Stimulated activated CD8-positive, alpha-beta memory T cell treated with anti-CD3 and anti-CD28 coated beads, Interleukin-7, amount 100 ng/mL, for 1 hour (primary cell): ENCODE measurements at regions not wholly inside any gene's neighbourhood (a gene's known extent, or its start where the extent isn't known, plus 50 kb on each side); places are given as distances from the start of the nearest gene placed in this dataset.
"Not testable (repeated sequence)": the region's sequence is repeated elsewhere in the genome, so short reads cannot be mapped to it uniquely, and the experiment has no call there.

Experiments
- DNase-seq, 2 donors: peaks; one replicate each; pipeline ENCODE4 v3.0.0-alpha.2; 2020; ENCODE audit warnings: low read depth in 2 of 2

DNA sequence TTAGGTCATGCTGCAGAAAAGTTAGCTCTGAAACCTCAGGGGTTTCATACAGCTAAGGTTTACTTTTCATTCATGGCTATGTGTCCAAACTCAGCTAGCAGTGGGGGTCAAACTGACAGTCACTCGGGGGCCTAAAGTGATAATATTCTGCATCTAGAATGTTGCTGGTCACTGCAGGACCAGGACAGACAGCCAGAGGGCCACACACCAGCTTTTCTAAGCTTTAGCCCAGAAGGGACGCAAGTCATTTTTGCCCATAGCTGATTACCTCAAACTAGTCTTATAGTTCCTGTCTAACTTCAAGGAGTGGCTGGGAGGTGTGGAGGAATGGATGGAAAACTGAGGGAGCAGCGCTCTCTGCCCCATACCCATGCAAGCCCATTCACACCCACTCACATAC is 163.0 kb upstream of the NLRP1 start:
- DNase-seq = no peak

DNA sequence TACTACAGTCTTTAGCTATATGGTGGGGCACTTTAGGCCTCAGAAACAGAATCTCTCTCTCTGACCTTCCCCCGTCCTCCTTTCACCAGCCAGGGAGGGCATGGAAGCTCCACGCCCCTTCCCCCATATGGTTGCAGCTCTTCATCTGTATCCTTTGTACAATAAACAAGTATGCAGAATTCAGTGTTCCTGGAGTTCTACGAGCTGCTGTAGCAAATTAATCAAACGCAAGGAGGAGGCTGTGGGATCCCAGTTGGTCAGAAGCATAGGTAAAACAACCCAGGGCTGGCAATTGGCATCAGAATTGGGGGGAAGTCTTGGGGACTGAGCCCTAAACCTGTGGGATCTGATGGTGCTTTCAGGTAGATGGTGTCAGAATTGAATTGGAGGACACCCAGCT is 163.7 kb upstream of the NLRP1 start:
- no peak for DNase-seq

DNA sequence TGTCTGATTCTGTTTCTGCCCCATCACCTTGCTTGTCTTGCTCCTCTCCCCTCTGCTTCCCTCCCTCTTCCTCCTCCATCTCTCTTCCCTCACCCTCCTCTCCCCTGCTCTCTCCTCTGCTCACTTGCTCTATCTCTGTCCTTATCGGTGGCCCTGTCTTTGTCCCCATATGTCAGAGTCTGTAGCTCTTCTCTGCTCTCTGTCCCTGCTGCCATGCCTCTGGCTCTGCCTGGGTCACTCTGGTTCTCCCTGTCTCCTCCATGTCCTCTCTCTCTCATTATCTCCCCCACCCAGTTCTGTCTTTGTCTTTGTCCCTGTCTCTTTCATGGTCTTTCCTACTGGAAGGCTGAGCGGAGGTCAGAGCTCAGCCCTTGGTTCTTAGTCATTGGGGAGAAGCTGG is 169.1 kb upstream of the NLRP1 start:
- DNase-seq = no peak

DNA sequence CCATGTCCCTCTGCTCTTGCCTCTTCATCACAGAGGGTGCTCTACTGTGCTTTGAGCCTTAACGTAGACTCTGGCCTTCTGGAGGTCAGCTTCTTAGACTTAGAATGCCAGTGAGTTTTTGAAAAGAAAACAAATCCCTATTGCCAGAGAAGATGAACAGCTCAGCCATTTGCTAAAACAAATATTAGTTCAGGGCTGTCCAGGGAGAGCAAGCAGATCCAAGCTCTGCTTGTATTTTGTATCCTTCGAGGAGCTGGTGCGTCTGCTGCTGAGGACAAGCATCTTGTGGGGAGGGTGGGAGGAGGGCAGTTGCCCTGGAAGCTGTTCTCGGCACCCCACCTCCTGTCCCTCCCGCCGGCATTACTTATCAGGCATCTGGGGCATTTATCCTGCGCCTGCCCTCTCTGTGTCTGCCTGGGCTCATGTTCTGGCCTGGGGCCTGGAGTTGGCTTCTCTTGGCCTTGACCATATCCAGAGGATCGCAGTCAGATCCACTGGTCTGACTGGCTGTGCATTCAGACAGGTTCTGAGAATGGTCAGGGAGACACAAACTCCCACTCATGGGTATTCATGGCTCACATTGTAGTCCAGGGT is 173.1 kb upstream of the NLRP1 start:
- DNase-seq = no peak

DNA sequence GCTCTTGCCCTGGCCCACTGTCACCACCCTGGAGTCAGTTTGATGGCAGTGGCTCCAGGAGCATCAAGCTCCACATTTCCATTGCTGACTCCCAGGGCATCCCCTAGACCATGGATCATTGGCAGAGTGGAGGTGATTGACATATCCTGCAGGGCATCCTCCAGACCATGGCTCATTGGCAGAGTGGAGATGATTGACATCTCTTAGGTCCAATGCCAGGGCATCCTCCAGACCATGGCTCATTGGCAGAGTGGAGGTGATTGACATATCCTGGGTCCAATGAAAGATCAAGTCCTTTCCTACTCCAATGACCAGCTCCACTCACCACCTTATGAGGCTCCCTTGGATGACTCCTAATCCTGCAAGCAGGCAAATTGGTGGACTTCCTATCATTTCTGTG is 174.3 kb upstream of the NLRP1 start:
- no peak for DNase-seq

DNA sequence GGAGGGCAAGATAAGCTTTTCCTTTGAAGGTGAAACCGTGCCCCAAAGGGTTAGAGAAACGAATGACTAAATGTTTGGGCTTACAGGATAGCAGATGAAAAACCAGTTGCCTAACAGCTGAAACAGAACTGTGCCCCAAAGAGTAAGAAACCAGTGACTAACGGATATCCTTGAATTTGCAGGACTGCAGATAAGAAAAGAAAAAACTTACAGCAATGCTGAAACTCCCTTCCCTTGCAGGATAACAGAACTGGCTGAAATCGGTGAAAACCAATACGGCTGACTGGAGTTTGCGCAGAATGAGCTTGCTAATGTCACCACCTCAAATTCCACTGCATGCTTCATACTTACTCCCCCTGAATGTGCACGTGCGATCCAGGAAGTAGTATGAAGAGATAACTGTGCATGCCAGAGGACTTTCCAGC is 175.2 kb upstream of the NLRP1 start:
- DNase-seq = no peak

DNA sequence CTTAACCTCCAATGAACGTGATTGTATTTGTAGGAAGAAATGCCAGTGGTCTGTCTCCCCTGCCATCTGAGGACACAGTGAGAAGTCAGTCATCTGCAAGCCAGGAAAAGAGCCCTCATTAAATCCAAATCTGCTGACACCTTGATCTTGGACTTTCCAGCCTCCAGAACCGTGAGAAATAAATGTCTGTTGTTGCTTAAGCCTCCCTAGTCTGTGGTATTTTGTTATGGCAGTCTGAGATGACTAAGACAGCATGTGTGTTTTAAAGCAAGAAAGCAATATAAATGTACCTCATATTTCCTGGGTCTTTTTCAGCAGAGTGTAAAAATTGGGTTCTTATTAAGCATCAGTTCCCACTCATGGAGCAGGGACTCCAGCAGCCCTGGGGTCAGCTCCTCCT is 177.9 kb upstream of the NLRP1 start:
- DNase-seq = no peak

DNA sequence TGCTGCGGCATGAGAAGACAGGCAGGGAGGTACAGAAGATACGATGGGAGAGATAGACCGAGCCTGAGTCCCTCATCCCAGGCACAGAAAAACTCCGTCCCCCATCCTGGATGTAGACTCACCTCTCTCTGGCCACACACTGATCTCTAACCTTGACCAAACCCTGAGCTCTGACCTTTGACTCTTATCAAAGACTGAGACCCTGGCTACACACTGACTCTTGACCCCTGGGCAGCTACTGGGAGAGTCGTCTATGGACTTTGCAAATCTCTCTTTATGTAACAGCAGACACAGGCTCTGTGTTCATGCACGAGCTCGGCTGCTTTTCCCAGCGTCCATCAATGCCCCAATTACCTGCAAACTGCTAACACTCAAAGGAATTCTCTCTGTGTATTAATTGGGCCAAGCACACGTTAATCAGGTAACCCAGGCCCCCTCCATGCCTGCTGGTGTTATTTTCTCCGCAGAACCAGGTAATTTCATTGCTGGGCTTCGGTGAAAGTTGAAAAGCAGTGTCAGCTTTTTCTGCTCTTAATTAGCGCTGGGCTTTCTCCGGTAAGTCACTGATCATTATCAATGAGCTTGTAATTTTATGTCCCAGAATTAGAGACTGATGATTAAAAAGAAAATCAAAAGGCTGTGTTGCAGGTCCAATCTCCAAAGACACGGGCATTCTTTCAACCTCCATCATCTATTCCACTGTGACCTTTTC is 179.4 kb upstream of the NLRP1 start:
- no peak for DNase-seq

DNA sequence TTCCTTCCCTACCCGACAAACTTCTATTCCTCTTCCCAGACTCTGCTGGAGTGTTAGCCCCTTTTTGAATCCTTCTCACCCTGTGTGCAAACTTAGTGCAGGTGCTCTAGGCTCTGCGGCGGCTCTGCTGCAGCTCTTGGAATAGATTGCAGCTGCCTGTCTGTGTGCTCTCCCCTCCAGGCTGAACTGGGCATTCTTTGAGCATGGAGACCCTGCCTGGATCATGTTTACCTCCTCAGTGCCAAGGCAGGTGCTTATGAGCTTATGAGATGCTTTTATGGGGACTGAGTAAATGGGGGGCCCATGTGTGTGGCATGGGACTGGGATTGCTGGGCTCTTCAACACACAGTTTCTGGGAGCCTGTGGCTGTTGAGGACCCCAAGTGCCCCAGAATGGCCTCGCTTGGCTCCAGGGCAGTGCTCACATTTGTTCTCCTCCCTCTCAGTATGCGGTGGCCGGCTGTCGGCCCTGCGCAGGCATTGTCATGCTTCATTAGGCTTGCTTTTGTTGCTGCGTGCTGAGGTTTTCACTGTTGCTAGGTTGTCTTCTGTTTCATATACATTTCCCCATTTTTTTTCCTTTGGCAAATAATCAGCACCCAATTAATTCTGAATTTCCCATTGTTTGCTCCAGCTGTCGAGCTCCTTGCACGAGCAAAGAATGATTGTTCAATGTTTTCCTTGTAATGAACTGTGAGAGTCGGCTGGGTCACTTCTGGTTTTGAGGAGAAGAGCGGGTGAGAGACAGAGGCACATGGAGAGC is 185.5 kb upstream of the NLRP1 start:
- DNase-seq = no peak

DNA sequence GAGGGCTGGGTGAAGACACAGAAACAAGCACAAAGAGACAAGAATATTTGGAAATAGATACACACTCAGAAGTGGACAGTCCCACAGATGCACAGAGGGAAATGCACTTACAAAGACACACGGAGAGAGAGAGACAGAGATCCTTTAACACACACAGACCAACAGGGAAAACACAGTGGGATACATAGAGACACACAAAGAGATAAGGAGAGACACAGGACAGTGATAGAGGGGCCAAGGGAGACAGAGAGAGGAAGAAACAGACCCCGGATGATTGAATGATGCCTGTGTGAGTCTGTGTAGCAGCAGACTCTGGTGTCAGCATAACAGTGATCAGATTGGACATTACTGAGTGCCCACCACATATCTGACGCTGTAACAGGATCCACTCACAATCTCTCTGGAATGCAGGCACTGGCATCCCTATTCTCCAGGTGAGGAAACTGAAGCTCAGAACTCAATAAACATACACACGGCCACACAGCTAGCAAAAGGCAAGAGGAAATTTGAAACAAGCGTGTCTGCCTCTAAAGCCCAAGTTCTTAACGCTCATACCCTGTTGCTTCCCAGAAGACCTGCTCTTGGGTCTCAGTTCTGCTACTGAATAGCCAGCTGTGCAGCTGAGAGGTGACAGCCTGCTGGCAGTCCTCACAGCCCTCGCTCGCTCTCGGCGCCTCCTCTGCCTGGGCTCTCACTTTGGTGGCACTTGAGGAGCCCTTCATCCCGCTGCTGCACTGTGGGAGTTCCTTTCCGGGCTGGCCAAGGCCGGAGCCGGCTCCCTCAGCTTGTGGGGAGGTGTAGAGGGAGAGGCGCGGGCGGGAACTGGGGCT is 186.3 kb upstream of the NLRP1 start:
- no peak for DNase-seq

DNA sequence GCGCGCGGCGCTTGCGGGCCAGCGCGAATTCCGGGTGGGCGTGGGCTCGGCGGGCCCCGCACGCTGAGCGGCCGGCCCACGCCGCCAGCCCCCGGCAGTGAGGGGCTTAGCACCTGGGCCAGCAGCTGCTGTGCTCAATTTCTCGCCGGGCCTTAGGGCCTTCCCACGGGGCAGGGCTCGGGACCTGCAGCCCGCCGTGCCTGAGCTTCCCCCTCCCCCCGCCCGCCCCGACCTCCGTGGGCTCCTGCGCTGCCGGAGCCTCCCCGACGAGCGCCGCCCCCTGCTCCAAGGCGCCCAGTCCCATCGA is 186.9 kb upstream of the NLRP1 start:
- not testable (repeated sequence) for DNase-seq

DNA sequence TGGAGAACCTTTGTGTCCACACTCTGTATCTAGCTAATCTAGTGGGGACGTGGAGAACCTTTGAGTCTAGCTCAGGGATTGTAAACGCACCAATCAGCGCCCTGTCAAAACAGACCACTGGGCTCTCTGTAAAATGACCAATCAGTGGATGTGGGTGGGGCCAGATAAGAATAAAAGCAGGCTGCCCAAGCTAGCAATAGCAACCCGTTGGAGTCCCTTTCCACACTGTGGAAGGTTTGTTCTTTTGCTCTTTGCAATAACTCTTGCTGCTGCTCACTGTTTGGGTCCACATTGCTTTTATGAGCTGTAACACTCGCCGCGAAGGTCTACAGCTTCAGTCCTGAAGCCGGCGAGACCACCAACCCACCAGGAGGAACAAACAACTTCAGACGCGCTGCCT is 187.7 kb upstream of the NLRP1 start:
- not testable (repeated sequence) for DNase-seq

DNA sequence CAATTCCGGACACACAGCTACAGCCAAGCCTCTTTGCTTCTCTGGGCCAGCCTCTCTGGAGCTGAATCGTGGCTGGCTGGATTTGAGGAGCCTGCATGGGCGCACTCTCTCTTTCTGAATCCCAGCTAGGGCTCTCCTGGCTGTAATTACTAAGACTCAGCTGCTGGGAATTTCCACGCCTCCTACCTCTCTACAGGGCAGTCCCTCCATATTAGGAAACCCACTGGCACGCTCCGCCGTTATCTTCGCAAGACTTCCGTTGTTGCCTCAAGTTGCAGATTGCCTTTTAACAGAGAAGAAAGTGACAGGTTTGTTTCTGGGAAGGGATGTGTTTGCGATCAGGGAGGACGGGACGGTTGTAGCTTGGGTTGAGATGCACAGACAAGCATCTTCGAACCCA is 188.4 kb upstream of the NLRP1 start:
- DNase-seq = no peak

DNA sequence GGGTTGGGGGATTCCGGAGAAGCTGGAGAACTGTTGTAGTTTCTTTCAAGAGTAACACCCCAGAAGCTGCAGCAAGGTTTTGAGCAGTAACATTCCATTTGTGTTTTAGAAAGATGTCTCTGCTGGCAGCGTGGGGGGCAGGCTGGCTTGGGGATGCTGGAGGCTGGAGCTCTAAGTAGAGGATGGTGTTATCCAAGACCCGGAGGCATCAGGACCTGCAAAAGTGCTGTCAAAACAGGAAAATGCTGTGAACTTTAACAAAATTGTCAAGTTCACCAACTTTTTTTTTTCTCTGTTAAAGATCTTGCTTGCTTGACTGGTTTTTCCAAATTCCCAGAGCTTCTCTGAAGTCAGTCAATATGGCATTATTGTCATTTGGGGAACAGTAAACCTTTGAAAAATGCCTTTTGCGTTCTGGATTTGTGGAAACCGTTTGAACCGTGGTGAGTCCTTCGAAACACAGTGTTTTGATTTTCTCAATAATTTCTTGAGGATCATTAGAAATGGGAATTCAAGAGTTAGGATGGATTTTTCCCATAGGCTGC is 189.6 kb upstream of the NLRP1 start:
- DNase-seq = no peak

DNA sequence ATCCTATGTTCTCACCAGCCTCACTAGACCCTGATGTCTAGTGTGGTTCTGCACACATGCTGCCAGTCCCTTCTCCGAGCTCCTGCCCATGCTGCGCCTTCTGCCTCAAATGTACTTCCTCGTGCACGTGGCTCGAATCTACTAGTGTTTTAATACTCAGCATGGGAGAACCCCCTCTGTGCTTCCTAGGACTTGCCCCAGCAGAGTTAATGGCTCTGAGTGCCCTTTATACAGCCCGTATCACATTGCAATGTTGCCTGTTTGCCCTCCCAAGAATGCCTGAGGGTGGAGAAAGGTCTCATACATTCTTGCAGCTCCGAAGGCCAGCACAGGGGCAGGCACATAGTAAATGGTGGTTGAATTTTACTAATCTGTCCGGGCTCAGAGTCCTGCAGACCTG is 190.8 kb upstream of the NLRP1 start:
- DNase-seq = no peak

DNA sequence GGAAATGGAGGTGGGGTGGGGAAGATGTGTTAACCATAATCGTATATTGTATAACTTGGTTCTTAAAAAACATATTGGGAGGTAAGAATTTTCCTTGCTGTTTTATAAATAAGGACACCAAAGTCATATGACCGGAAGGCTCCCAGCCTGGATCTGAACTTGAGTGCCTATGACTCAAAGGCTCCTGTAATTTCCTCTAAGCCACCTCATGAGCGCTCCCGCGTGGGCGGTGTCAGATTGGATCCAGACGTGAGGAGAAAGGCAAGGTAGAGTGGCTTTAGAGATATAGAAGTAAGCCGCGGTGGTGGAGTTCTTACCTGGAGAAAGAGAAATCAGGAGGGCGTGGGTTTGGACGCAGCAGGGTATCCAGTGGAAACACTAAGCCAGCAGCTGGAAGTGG is 196.2 kb upstream of the NLRP1 start:
- DNase-seq = no peak

DNA sequence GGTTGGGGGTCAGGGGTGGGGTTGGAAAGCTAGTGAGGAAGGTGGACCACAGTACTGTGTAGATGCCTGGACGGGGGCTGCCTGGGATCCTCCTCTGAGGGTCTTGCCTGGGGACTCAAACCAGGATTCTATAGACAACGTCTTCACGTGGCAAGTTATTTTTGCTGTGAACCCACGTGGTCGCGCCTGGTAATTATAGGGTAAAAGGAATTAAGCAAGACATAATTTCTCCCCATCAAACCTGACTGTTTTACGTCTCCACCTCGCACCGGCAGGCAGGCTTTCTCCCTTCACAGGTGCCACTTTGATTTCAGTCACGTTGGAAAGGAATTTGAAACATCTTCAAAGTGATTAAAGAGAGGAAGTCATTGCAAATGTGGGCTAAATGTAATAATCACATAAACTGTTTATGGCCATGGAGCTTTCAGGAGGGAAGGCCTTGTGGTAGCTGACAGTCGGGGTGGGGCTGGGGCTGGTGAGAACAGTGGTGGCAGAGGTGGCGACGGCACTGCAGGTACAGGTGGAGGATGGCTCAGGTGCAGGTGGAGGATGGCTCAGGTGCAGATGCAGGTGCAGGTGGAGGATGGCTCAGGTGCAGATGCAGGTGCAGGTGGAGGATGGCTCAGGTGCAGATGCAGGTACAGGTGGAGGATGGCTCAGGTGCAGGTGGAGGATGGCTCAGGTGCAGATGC is 197.1 kb upstream of the NLRP1 start:
- no peak for DNase-seq

DNA sequence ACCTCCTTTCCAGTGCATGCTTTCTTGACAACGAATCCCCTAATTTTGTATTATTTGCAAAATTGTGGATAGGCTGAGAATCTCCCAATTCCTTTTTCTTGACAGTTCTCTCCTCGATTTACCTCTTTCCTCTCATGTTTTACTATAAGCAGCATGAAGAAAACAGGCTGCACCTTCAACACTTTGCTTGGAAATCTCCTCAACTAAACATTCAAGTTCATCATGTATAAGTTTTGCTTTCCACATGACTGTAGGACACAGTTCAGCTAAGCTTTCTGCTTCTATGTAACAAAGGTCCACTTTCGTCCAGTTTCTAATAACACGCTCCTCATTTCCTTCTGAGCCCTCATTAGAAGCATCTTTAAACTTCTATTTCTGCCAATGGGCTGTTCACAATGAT is 199.0 kb upstream of the NLRP1 start:
- no peak for DNase-seq

DNA sequence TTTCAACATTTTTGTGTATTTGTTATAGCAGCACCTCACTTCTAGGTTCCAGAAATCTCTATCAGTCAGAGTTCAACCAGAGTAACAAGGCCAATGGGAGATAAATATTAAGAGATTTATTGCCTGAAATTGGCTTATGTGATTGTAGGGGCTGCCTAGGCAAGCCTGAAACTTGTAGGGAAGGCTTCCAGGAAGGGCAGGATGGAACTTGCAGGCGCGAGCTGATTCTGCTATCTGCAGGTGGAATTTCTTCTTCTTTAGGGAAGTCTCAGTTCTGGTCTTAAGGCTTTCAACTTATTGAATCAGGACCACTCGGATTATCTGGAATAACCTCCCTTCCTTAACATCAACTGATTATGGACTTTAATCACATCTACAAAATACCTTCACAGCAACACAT is 199.5 kb upstream of the NLRP1 start:
- DNase-seq = no peak

DNA sequence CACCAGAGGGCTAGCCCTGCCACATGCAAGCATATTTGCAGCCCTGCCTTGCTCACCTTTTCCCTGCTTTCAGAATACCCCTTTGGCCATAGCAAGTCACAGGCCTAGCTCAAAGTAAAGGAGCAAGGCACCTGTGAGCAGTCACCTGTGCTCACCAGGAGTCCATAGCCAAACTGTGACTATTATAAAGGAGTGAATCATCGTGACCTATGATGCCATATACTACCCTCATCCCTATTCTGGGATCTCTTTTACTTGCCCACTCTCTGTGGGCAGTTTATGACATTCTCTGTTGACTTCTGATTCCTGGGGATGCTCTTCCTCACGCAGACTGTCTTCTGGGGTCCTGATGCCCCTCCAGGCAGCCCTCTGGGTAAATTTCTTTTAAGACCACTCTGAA is 200.5 kb upstream of the NLRP1 start:
- no peak for DNase-seq

DNA sequence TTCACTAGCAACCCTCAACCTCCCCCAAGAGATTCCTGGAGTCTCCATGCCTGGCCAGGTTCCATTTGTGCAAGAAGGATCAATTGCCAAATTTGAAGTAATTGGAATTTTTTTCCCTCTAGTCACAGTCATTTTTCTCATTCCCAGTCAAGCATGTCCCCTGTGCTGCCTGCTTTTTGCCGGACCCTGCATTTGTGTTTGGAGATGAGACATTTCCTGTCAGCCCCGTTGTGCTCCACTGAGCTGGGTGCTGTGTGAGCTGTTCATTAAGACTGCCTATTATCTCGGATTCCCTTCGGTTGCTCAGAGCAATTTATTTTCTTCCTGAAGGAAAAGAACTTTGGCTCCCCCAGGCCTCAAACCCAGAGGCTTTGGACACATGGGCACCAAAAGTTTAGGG is 201.0 kb upstream of the NLRP1 start:
- no peak for DNase-seq
